Ovary (tissue), 7 donors: ENCODE measurements at regions not wholly inside any gene's neighbourhood (a gene's known extent, or its start where the extent isn't known, plus 50 kb on each side); places are given as distances from the start of the nearest gene placed in this dataset.

Experiments
- DNase-seq, 5 donors: peaks; one replicate each; pipeline ENCODE4 v3.0.0-alpha.2; 2019 to 2020
- H3K27ac ChIP-seq, 2 donors: fragments of 200-600 bp; one replicate each; pipeline versions ENCODE4 v1.5.1 to v1.8.0; 2019 to 2022
- H3K27me3 ChIP-seq: fragments of 200-600 bp; one replicate; pipeline ENCODE4 v1.8.0; 2022
- H3K36me3 ChIP-seq: fragments of 200-600 bp; sonication (generic); one replicate; pipeline ENCODE4 v1.5.1; 2019
- H3K4me1 ChIP-seq: one replicate; pipeline ENCODE4 v1.8.1; 2013; ENCODE audit warnings: mild to moderate bottlenecking, moderate library complexity; ENCODE audit not compliant: insufficient read depth
- H3K4me3 ChIP-seq: fragments of 200-600 bp; sonication (generic); one replicate; pipeline ENCODE4 v1.5.1; 2017
- H3K9me3 ChIP-seq, 2 donors: fragments of 200-600 bp in 1 of 2; sonication (generic) in 1 of 2; one replicate each; pipeline versions ENCODE4 v1.5.1 to v1.8.1; 2013 to 2019; ENCODE audit warnings: mild to moderate bottlenecking in 1 of 2, moderate library complexity in 1 of 2
- CTCF ChIP-seq, 3 donors: fragments of 450-650 bp in 2 of 3; fragments of 200-600 bp in 1 of 3; IDR thresholded peaks; one replicate each; pipeline versions ENCODE4 v1.5.1 to v1.8.0; 2016 to 2022; ENCODE audit warnings: antibody characterized with exemption in 3 of 3, mild to moderate bottlenecking in 1 of 3
- EP300 ChIP-seq: sonication (generic); formaldehyde crosslinking; IDR thresholded peaks from one replicate; pipeline ENCODE4 v1.6.1; 2017; ENCODE audit warnings: antibody characterized with exemption
- POLR2A ChIP-seq: fragments of 450-650 bp; IDR thresholded peaks from one replicate; pipeline ENCODE4 v1.6.1; 2017; ENCODE audit warnings: antibody characterized with exemption, mild to moderate bottlenecking, moderate library complexity
- WGBS, 3 donors: extraction: QIAGEN DNeasy Blood & Tissue Kit in 1 of 3; methylation state at CpG; one replicate each; pipeline versions ENCODE4 v1.1.5 to v1.1.7; 2013 to 2017; 5-methylcytosine and 5-hydroxymethylcytosine counted together
- intact Hi-C, 4 donors: fragments of 100-400 bp; cut with DNase I; formaldehyde crosslinking; loops; one replicate each; pipeline versions ENCODE4 v1.11.0 to v1.15.1; 2022 to 2023
- donor health status: DM: no; HTN: no; CAD: no; lungs with moderate emphysema.
- donor health status: DM: no; HTN: no; CAD: no.
- donor health status: Bipolar disorder and iron deficiency.
- donor health status: DM: no; HTN: no; CAD: no.
- donor health status: DM: yes; HTN: yes; CAD: no.

GRCh38 chr4:144872508-144873225, 225.3 kb downstream of the ANAPC10 start:
- Histone ChIP-seq H3K4me1 (peaks cover 7% of the 10 kb centered on the region), H3K27ac (no peak overlapping the region)
- intact Hi-C loops, result no loop called here

DNA sequence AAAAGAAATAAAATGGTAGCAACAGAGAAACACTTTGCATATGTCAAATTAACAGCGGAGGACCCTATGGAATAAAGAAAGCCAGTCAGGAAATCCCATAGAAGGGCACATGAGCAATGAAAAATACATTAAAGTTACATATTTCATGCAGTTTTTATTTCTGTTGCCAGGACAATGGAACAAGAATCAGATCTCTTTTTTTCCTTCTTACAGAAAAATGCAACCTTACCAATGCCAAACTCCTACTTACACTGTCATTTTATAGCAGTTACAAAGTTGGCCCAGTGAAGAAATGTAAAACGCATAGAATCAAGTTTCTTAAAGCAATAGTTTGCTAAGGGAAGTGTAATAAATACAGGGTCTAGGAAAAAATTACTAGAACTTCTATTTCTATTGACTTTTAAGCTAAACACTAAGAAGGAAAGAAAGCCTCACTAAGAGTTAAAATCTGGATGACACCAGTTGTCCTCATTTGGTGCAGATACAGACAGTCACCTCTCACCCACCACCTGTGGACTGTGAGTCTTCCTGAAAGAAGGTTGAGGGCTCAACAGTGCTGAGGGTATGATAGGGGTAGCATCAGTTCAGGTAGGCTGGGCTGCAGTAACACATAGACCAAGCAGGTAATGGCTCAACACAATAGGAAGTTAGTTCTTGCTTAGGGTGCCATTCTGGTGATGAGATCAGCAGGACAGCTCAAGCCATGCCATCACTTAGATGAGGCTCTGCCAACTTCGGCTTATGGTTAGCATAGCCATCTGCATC, 224.6 kb downstream of the ANAPC10 start:
- H3K4me3 ChIP-seq, result no peak overlapping the region
- intact Hi-C loops, result no loop called here
- peaks cover 7% of the 10 kb centered on the region for H3K4me1 ChIP-seq
- 86 to 97% (median 93%) methylated on average over 3 of the region's 3 CpGs for WGBS, 3 donors
- DNase-seq, result no peak
- H3K36me3 ChIP-seq, result no peaks in the 10 kb centered on the region
- H3K9me3 ChIP-seq, result no peaks in the 10 kb centered on the region
- no peak overlapping the region for H3K27ac ChIP-seq
- TF ChIP-seq CTCF (IDR thresholded peaks at IDR 0.05) (no peak), EP300 (no peak), POLR2A (no peak)
- no peaks in the 10 kb centered on the region for H3K27me3 ChIP-seq

More at GRCh38 chr4:144872508-144873225, 225.3 kb downstream of the ANAPC10 start:
- no peak for TF ChIP-seq EP300
- TF ChIP-seq CTCF (IDR thresholded peaks at IDR 0.05), result no peak
- no peak for TF ChIP-seq POLR2A
- H3K4me3 ChIP-seq, result no peak overlapping the region
- 8 to 12% (median 9%) methylated on average over 10 of the region's 10 CpGs for WGBS, 3 donors
- H3K36me3 ChIP-seq, result no peaks in the 10 kb centered on the region
- DNase-seq, result no peak
- no peaks in the 10 kb centered on the region for H3K27me3 ChIP-seq
- no peaks in the 10 kb centered on the region for H3K9me3 ChIP-seq

DNA sequence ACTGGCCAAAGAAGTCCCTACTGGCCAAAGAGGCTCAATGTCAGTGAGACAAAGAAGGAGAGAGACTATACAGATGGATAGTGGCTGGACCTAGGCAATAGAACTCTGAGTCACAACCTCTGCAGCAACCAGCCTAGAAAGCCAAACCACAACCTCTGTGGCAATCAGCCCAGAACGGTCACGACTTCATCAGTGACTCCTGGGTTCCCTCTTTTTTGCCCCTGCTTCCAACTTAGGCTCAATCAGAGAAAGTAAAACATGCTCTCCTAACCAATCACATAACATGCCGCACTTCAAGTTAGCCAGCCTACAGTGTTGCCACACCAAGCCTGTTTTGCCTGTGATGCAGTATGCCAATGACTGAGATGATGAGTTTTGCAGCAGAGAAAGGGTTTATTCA, 203.4 kb downstream of the ANAPC10 start:
- WGBS, 3 donors, result 77 to 89% (median 84%) methylated on average over 3 of the region's 3 CpGs
- no peak for DNase-seq
- H3K27me3 ChIP-seq, result no peaks in the 10 kb centered on the region

DNA sequence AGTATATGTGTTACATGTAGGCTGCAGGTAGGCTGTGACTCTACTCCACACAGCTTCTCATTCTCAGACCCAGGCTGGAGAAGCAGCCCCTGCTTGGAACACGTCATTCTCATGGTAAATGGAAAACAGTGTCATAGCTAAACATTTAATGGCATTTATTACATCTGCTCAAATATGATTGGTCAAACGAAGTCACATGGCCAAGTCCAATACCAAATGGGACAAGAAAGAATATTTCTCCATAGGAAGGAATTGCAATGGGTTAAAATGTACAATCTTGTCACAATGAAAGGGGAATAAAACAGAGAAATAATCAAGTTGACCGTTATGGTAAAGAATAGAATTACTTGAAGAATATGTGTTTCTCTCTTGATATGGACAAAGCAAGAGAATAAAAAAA, 198.6 kb downstream of the ANAPC10 start:
- no peak overlapping the region for H3K4me3 ChIP-seq
- DNase-seq, result no peak
- intact Hi-C loops, result no loop called here
- H3K27me3 ChIP-seq, result no peaks in the 10 kb centered on the region
- H3K4me1 ChIP-seq, result no peaks in the 10 kb centered on the region
- no peaks in the 10 kb centered on the region for H3K36me3 ChIP-seq
- H3K27ac ChIP-seq, result no peak overlapping the region
- TF ChIP-seq CTCF (IDR thresholded peaks at IDR 0.05) (no peak), POLR2A (no peak), EP300 (no peak)
- H3K9me3 ChIP-seq, result no peaks in the 10 kb centered on the region
- 87 to 90% (median 87%) methylated on average over 3 of the region's 3 CpGs for whole genome bisulfite sequencing, 3 donors

More for the DNA sequence above, 203.4 kb downstream of the ANAPC10 start:
- Histone ChIP-seq H3K4me1 (no peaks in the 10 kb centered on the region), H3K36me3 (no peaks in the 10 kb centered on the region), H3K9me3 (no peaks in the 10 kb centered on the region), H3K4me3 (no peak overlapping the region), H3K27ac (no peak overlapping the region)
- no peak for TF ChIP-seq CTCF (IDR thresholded peaks at IDR 0.05)
- TF ChIP-seq POLR2A, result no peak
- TF ChIP-seq EP300, result no peak
- intact Hi-C loops, result no loop called here
